ENCODE measurements at regions not wholly inside any gene's neighbourhood (a gene's known extent, or its start where the extent isn't known, plus 50 kb on each side); places are given as distances from the start of the nearest gene placed in this dataset.
"Not testable (repeated sequence)": the region's sequence is repeated elsewhere in the genome, so short reads cannot be mapped to it uniquely, and the experiment has no call there.

- DNase-seq: no peak
Observed at GRCh38 chr5:163305655-163306054, 131.7 kb upstream of the CCNG1 start.

- no peak for DNase-seq
Observed at GRCh38 chr5:163306421-163306820, 131.0 kb upstream of the CCNG1 start.

- no peak for DNase-seq
Observed at GRCh38 chr5:163309914-163310313, 127.5 kb upstream of the CCNG1 start.

- no peak for DNase-seq
Observed at GRCh38 chr5:163310997-163311396, 126.4 kb upstream of the CCNG1 start.

- DNase-seq: no peak
Observed at GRCh38 chr5:163312598-163312997, 124.8 kb upstream of the CCNG1 start.

GRCh38 chr5:163313049-163313448, 124.3 kb upstream of the CCNG1 start:
- not testable (repeated sequence) for DNase-seq

GRCh38 chr5:163316374-163316773, 121.0 kb upstream of the CCNG1 start:
- not testable (repeated sequence) for DNase-seq

GRCh38 chr5:163318707-163319106, 118.7 kb upstream of the CCNG1 start:
- no peak for DNase-seq

GRCh38 chr5:163321511-163321910, 115.9 kb upstream of the CCNG1 start:
- DNase-seq: no peak

- DNase-seq: no peak
Observed at GRCh38 chr5:163330723-163331668, 106.4 kb upstream of the CCNG1 start.

GRCh38 chr5:163336074-163336473, 101.3 kb upstream of the CCNG1 start:
- DNase-seq: not testable (repeated sequence)

GRCh38 chr5:163339148-163339547, 98.2 kb upstream of the CCNG1 start:
- DNase-seq: no peak

- DNase-seq: not testable (repeated sequence)
Observed at GRCh38 chr5:163340378-163340777, 97.0 kb upstream of the CCNG1 start.

- DNase-seq: no peak
Observed at GRCh38 chr5:163342306-163342705, 95.1 kb upstream of the CCNG1 start.

GRCh38 chr5:163345216-163345615, 92.2 kb upstream of the CCNG1 start:
- no peak for DNase-seq

GRCh38 chr5:163347671-163348070, 89.7 kb upstream of the CCNG1 start:
- DNase-seq: peak; percentile 77

- no peak for DNase-seq
Observed at GRCh38 chr5:163350083-163350482, 87.3 kb upstream of the CCNG1 start.

GRCh38 chr5:163352531-163352930, 84.9 kb upstream of the CCNG1 start:
- DNase-seq: no peak

- not testable (repeated sequence) for DNase-seq
Observed at GRCh38 chr5:163355811-163356210, 81.6 kb upstream of the CCNG1 start.

- DNase-seq: no peak
Observed at GRCh38 chr5:163357636-163358035, 79.8 kb upstream of the CCNG1 start.

- DNase-seq: no peak
Observed at GRCh38 chr5:163360656-163361055, 76.7 kb upstream of the CCNG1 start.

GRCh38 chr5:163361450-163361849, 75.9 kb upstream of the CCNG1 start:
- DNase-seq: no peak

- no peak for DNase-seq
Observed at GRCh38 chr5:163362840-163363371, 74.5 kb upstream of the CCNG1 start.

GRCh38 chr5:163363389-163363788, 74.0 kb upstream of the CCNG1 start:
- DNase-seq: no peak

Data from midbrain (tissue), 1 donor.